ENCODE measurements at regions not wholly inside any gene's neighbourhood (a gene's known extent, or its start where the extent isn't known, plus 50 kb on each side); places are given as distances from the start of the nearest gene placed in this dataset.

- TF ChIP-seq CTCF (optimal IDR thresholded peaks at IDR 0.05 in 1 of 3, IDR thresholded peaks at IDR 0.05 in 1 of 3, conservative IDR thresholded peaks at IDR 0.05 in 1 of 3; ENCODE audit: extremely low read depth in 1 of 3, insufficient read depth in 2 of 3, low read length in 3 of 3), result no peak
- TF ChIP-seq EZH2 (IDR thresholded peaks at IDR 0.05; ENCODE audit: low read length), result no peak
Observed at GRCh38 chrX:40953369-40953768, 131.9 kb upstream of the USP9X start.

Data from keratinocyte (primary cell).